Heart right ventricle (tissue), 16 donors: ENCODE measurements at regions not wholly inside any gene's neighbourhood (a gene's known extent, or its start where the extent isn't known, plus 50 kb on each side); places are given as distances from the start of the nearest gene placed in this dataset.

ENCODE experiments used
- ATAC-seq, 8 donors: fragments of 200-7000 bp; cut with Tn5 transposase; one replicate each; pipeline ENCODE4 v1.9.1; 2020; ENCODE audit warnings: mild to moderate bottlenecking in 8 of 8, moderate library complexity in 8 of 8, moderate number of reproducible peaks in 1 of 8
- DNase-seq, 2 donors: peaks; one replicate each; pipeline ENCODE4 v3.0.0-alpha.2; 2020
- H3K27ac ChIP-seq, 10 donors: fragments of 200-600 bp; sonication (generic) in 2 of 10; one replicate each; pipeline versions ENCODE4 v1.5.0 to v1.8.0; 2020 to 2022; ENCODE audit warnings: mild to moderate bottlenecking in 3 of 10
- H3K27me3 ChIP-seq, 7 donors: fragments of 200-600 bp; one replicate each; pipeline ENCODE4 v1.8.0; 2021 to 2022; ENCODE audit warnings: mild to moderate bottlenecking in 2 of 7
- H3K36me3 ChIP-seq, 9 donors: fragments of 200-600 bp; sonication (generic) in 1 of 9; one replicate each; pipeline versions ENCODE4 v1.5.0 to v1.8.0; 2020 to 2022; ENCODE audit warnings: mild to moderate bottlenecking in 2 of 9
- H3K4me1 ChIP-seq, 9 donors: fragments of 200-600 bp; sonication (generic) in 1 of 9; one replicate each; pipeline versions ENCODE4 v1.5.0 to v1.8.0; 2020 to 2022; ENCODE audit warnings: mild to moderate bottlenecking in 4 of 9
- H3K4me3 ChIP-seq, 10 donors: fragments of 200-600 bp; sonication (generic) in 2 of 10; one replicate each; pipeline versions ENCODE4 v1.5.0 to v1.8.0; 2020 to 2022; ENCODE audit warnings: mild to moderate bottlenecking in 7 of 10, moderate library complexity in 2 of 10
- H3K9me3 ChIP-seq, 11 donors: fragments of 200-600 bp in 10 of 11; sonication (generic) in 2 of 11; one replicate each; pipeline versions ENCODE4 v1.5.0 to v1.8.0; 2013 to 2022; ENCODE audit warnings: mild to moderate bottlenecking in 2 of 11, control low read depth in 1 of 11, moderate library complexity in 1 of 11
- WGBS, 2 donors: extraction: QIAGEN DNeasy Blood & Tissue Kit; methylation state at CpG; one replicate each; pipeline ENCODE4 v1.1.7; 2013; ENCODE audit warnings: inconsistent platforms in 1 of 2; 5-methylcytosine and 5-hydroxymethylcytosine counted together
- intact Hi-C, 10 donors: fragments of 100-400 bp; cut with DNase I; formaldehyde crosslinking; loops; one replicate each; pipeline versions ENCODE4 v1.11.1 to v1.14.2; 2022
- TF ChIP-seq, protein P1 (sequence below), 9 donors: fragments of 200-600 bp; sonication (generic) in 2 of 9; IDR thresholded peaks; one replicate each; pipeline versions ENCODE4 v1.5.0 to v1.8.0; 2021 to 2022; ENCODE audit warnings: antibody characterized with exemption in 9 of 9, mild to moderate bottlenecking in 5 of 9, moderate library complexity in 1 of 9
- donor health status: Arrhythmogenic right ventricular cardiomyopathy.
- donor health status: ischemic (EF 13 %, LVEDD 7.1; RV severe dilation, severe dysfunction).
- donor health status: healthy with polysubstance abuse.
- donor health status: DM: no; HTN: yes; CAD: no.
- donor health status: DM: no; HTN: no; CAD: no.
- donor health status: ischemic (EF 25% LVEDD 6.9; RV normal size, moderate dysfunction).
- donor health status: ischemic (EF 25% LVEDD 5.7; RV mildly dilated, moderate dysfunction).
- donor health status: healthy.
- donor health status: DM: yes; HTN: yes; CAD: no.
- donor health status: Ischemic cardiomyopathy.
- donor health status: ischemic (EF 35%, LVEDD 5.7; RV mildly dilated, moderate dysfunction).
- donor health status: nonischemic (EF 11% LVEDD 7.7; RV severe dilation, severe dysfunction).
- donor health status: DM: yes; HTN: yes; CAD: no.
- donor health status: PGD.
- donor health status: ischemic (EF 29% LVEDD 5.4; RV normal size, mild dysfunction).
- donor health status: nonischemic (EF 23%, LVEDD 6.1; RV moderate dilation, normal function).

DNA sequence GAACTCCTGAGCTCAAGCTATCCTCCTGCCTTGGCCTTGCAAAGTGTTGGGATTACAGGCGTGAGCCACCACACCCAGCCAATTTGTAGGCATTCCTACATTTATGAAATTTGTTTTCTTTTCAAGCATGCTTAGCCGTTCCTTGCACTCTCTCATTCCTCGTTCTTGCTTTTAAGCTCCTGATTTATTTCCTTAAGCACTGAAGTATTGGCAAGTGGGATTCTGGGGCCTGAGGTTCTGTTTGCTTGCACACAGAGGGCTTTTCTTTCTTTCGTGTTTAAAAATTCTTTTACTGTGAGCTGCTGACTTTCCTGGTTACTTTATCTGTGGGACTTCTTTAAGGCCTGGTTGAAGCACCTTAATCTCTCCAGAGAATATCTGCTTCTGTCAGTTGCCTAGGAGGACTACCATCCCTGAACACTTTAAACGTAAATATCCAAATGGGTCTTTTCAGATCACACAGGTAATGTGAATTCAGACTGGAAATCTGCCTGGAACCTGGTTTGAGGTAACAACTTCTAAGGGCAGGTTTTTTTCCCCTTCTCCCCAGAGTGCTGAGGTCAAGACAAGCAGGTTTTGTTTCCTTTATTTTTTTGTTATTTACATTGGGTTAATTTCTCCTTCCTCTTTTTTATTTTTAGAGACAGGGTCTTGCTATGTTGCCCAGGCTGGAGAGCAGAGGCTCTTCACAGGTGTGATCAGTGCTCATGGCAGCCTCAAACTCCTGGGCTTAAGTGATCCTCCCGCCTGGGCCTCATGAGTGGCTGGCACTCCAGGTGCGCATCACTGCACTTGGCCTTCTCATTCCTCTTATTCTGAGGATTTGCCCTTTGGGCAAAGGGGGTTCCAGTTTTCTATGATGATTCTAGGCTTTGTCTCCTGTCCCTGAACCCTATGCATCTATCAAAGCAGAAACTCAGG lies 102.9 kb downstream of the PFKFB3 start:
- 79 to 83% methylated on average over 7 of the region's 7 CpGs for WGBS, 2 donors
- peaks cover 0 to 11% (median 0%) of the 10 kb centered on the region in 11 donors for H3K9me3 ChIP-seq
- ATAC-seq (no peak), DNase-seq (no peak)
- no peaks in the 10 kb centered on the region for H3K27me3 ChIP-seq
- no peak overlapping the region for H3K4me3 ChIP-seq
- intact Hi-C loops, result loop anchor here in 1 of 10 donors (10.0 kb wide), 1 partner anchor 79 kb away; no protein-coding TSS in a partner anchor
- peaks cover 0 to 20% (median 0%) of the 10 kb centered on the region in 9 donors for H3K4me1 ChIP-seq
- no peaks in the 10 kb centered on the region for H3K36me3 ChIP-seq
- TF ChIP-seq, protein P1, sequence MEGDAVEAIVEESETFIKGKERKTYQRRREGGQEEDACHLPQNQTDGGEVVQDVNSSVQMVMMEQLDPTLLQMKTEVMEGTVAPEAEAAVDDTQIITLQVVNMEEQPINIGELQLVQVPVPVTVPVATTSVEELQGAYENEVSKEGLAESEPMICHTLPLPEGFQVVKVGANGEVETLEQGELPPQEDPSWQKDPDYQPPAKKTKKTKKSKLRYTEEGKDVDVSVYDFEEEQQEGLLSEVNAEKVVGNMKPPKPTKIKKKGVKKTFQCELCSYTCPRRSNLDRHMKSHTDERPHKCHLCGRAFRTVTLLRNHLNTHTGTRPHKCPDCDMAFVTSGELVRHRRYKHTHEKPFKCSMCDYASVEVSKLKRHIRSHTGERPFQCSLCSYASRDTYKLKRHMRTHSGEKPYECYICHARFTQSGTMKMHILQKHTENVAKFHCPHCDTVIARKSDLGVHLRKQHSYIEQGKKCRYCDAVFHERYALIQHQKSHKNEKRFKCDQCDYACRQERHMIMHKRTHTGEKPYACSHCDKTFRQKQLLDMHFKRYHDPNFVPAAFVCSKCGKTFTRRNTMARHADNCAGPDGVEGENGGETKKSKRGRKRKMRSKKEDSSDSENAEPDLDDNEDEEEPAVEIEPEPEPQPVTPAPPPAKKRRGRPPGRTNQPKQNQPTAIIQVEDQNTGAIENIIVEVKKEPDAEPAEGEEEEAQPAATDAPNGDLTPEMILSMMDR (IDR thresholded peaks at IDR 0.05), result no peak
- H3K27ac ChIP-seq, result no peak overlapping the region

GRCh38 chr10:6306917-6307316 lies 104.2 kb downstream of the PFKFB3 start:
- DNase-seq, result no peak
- Histone ChIP-seq H3K36me3 (no peaks in the 10 kb centered on the region), H3K27ac (no peak overlapping the region), H3K9me3 (peaks cover 0 to 11% (median 0%) of the 10 kb centered on the region in 11 donors), H3K27me3 (no peaks in the 10 kb centered on the region), H3K4me3 (no peak overlapping the region), H3K4me1 (peaks cover 0 to 8% (median 0%) of the 10 kb centered on the region in 9 donors)
- intact Hi-C loops, result loop anchor here in 1 of 10 donors (10.0 kb wide), 1 partner anchor 78 kb away; no protein-coding TSS in a partner anchor
- 85 to 90% methylated on average over 4 of the region's 4 CpGs for WGBS, 2 donors
- no peak for ATAC-seq
- TF ChIP-seq, protein P1 (IDR thresholded peaks at IDR 0.05), result no peak

GRCh38 chr10:6309816-6310215 lies 107.1 kb downstream of the PFKFB3 start:
- H3K9me3 ChIP-seq, result peaks cover 0 to 11% (median 0%) of the 10 kb centered on the region in 11 donors
- no peak overlapping the region for H3K27ac ChIP-seq
- ATAC-seq, result no peak
- no peak overlapping the region for H3K4me3 ChIP-seq
- no peak for DNase-seq
- no peaks in the 10 kb centered on the region for H3K36me3 ChIP-seq
- no peaks in the 10 kb centered on the region for H3K27me3 ChIP-seq
- WGBS, 2 donors, result 85 to 91% methylated on average over 4 of the region's 4 CpGs
- no peaks in the 10 kb centered on the region for H3K4me1 ChIP-seq
- TF ChIP-seq, protein P1 (IDR thresholded peaks at IDR 0.05), result no peak
- intact Hi-C loops, result loop anchor here in 2 of 10 donors (1.0 to 10.0 kb wide), 2 partner anchors 16 to 75 kb away; no protein-coding TSS in a partner anchor

DNA sequence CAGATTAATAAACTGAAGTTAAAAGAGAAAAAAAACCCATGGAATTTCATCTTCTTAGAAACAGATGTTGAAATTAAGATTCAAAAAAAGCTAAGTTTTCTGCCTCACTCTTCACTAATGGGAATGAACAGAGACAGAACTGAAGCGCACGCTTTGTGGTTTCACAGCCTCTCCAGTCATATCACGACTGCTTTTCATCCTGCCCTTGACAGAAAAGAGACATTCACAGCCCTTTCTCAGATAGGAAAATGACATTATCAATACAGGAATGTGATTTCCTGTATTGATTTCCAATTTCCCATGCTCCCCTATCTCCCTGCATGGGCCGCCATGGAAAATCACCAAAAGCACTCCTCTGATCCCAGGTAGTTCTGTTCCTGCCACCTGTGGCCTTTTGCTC lies 108.2 kb downstream of the PFKFB3 start:
- TF ChIP-seq, protein P1 (IDR thresholded peaks at IDR 0.05), result no peak
- 95 to 97% methylated on average over 4 of the region's 4 CpGs for WGBS, 2 donors
- intact Hi-C loops, result no loop called here

More for the DNA sequence above, 108.2 kb downstream of the PFKFB3 start:
- Histone ChIP-seq H3K4me3 (no peak overlapping the region), H3K9me3 (peaks cover 0 to 11% (median 0%) of the 10 kb centered on the region in 11 donors), H3K4me1 (no peaks in the 10 kb centered on the region), H3K36me3 (no peaks in the 10 kb centered on the region), H3K27ac (no peak overlapping the region), H3K27me3 (no peaks in the 10 kb centered on the region)
- DNase-seq (no peak), ATAC-seq (no peak)
